ENCODE measurements at regions not wholly inside any gene's neighbourhood (a gene's known extent, or its start where the extent isn't known, plus 50 kb on each side); places are given as distances from the start of the nearest gene placed in this dataset.

DNA sequence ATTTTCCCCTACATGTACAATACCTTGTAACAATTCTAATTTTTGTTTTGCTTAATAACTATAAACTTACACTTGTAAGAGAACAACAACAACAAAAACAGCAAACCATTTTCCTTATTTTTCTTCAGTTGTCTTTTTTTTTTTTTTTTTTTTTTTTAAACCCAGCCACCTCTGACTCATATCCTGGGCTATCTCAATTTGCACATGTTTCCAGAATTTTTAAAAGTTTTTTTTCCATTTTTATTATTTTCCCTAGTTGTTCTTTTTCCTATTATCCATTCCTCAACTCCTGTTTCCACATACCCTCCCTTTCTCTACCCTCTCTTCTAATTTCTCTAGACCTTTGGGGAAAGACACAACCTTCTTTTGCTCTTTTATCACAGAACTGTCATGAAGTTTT lies 112.5 kb downstream of the EFEMP1 start:
- H3K4me1 ChIP-seq (ENCODE audit: control insufficient read depth in 2 of 2, insufficient read depth in 1 of 2, low read depth in 1 of 2, low read length in 2 of 2): no peaks in the 10 kb centered on the region
- H3K79me1 ChIP-seq (ENCODE audit: low read depth, low read length): no peaks in the 10 kb centered on the region
- no peaks in the 10 kb centered on the region for H3K27me3 ChIP-seq (ENCODE audit: control insufficient read depth in 3 of 3, insufficient read depth in 3 of 3, low read depth in 1 of 3, low read length in 3 of 3)
- H3K4me3 ChIP-seq (ENCODE audit: low read length in 2 of 2): no peak overlapping the region
- H2BK120ac ChIP-seq (ENCODE audit: low read depth, low read length): no peak overlapping the region
- no peak overlapping the region for H2BK12ac ChIP-seq (ENCODE audit: low read length)
- H3K9me3 ChIP-seq (replicated peaks in 1 of 2; ENCODE audit: control insufficient read depth in 2 of 2, insufficient read depth in 1 of 2, low read depth in 1 of 2, low read length in 2 of 2): no peaks in the 10 kb centered on the region
- H3K23ac ChIP-seq (ENCODE audit: low read depth, low read length, poor library complexity): no peak overlapping the region
- H3K18ac ChIP-seq (ENCODE audit: low read length): no peak overlapping the region
- no peak overlapping the region for H2BK15ac ChIP-seq (ENCODE audit: low read length)
- H3K9ac ChIP-seq (ENCODE audit: low read depth, low read length, poor library complexity): no peak overlapping the region
- H3K4ac ChIP-seq (ENCODE audit: low read length): no peak overlapping the region
- H3K27ac ChIP-seq (replicated peaks; ENCODE audit: low read length): no peak overlapping the region
- no peak overlapping the region for H4K8ac ChIP-seq (ENCODE audit: low read depth, low read length)
- DNase-seq (ENCODE audit: low spot score): no peak
- no peak overlapping the region for H3K14ac ChIP-seq (ENCODE audit: low read length)
- H3K36me3 ChIP-seq (replicated peaks in 1 of 2; ENCODE audit: control insufficient read depth in 2 of 2, insufficient read depth in 2 of 2, low read length in 2 of 2): no peaks in the 10 kb centered on the region
- H3K4me2 ChIP-seq (ENCODE audit: insufficient read depth, low read length, poor library complexity, severe bottlenecking): no peak overlapping the region
- no peak overlapping the region for H2AK5ac ChIP-seq (ENCODE audit: low read depth, low read length)
- H2BK5ac ChIP-seq (ENCODE audit: low read length): no peak overlapping the region
- H4K91ac ChIP-seq (ENCODE audit: low read depth, low read length, poor library complexity): no peak overlapping the region
- no peak overlapping the region for H2AFZ ChIP-seq (ENCODE audit: low read length)

- no peak overlapping the region for H2AK5ac ChIP-seq (ENCODE audit: low read depth, low read length)
- no peak overlapping the region for H2BK120ac ChIP-seq (ENCODE audit: low read depth, low read length)
- H2BK5ac ChIP-seq (ENCODE audit: low read length): no peak overlapping the region
- no peak overlapping the region for H3K4me2 ChIP-seq (ENCODE audit: insufficient read depth, low read length, poor library complexity, severe bottlenecking)
- no peaks in the 10 kb centered on the region for H3K4me1 ChIP-seq (ENCODE audit: control insufficient read depth in 2 of 2, insufficient read depth in 1 of 2, low read depth in 1 of 2, low read length in 2 of 2)
- no peak overlapping the region for H2BK15ac ChIP-seq (ENCODE audit: low read length)
- no peak overlapping the region for H2AFZ ChIP-seq (ENCODE audit: low read length)
- no peak overlapping the region for H3K4ac ChIP-seq (ENCODE audit: low read length)
- no peak overlapping the region for H3K14ac ChIP-seq (ENCODE audit: low read length)
- no peak overlapping the region for H4K8ac ChIP-seq (ENCODE audit: low read depth, low read length)
- H3K4me3 ChIP-seq (ENCODE audit: low read length in 2 of 2): no peak overlapping the region
- H2BK12ac ChIP-seq (ENCODE audit: low read length): no peak overlapping the region
- no peaks in the 10 kb centered on the region for H3K9me3 ChIP-seq (replicated peaks in 1 of 2; ENCODE audit: control insufficient read depth in 2 of 2, insufficient read depth in 1 of 2, low read depth in 1 of 2, low read length in 2 of 2)
- no peaks in the 10 kb centered on the region for H3K79me1 ChIP-seq (ENCODE audit: low read depth, low read length)
- no CpG with 5 or more reads among the region's 3 CpGs for WGBS, 2 donors (ENCODE audit: extremely low coverage in 2 of 2, insufficient read length in 2 of 2, insufficient replicate concordance in 1 of 2)
- no peak overlapping the region for H3K23ac ChIP-seq (ENCODE audit: low read depth, low read length, poor library complexity)
- no peak overlapping the region for H3K9ac ChIP-seq (ENCODE audit: low read depth, low read length, poor library complexity)
- no peak overlapping the region for H3K27ac ChIP-seq (replicated peaks; ENCODE audit: low read length)
- H3K36me3 ChIP-seq (replicated peaks in 1 of 2; ENCODE audit: control insufficient read depth in 2 of 2, insufficient read depth in 2 of 2, low read length in 2 of 2): no peaks in the 10 kb centered on the region
- no peak overlapping the region for H4K91ac ChIP-seq (ENCODE audit: low read depth, low read length, poor library complexity)
- no peak overlapping the region for H3K18ac ChIP-seq (ENCODE audit: low read length)
- no peaks in the 10 kb centered on the region for H3K27me3 ChIP-seq (ENCODE audit: control insufficient read depth in 3 of 3, insufficient read depth in 3 of 3, low read depth in 1 of 3, low read length in 3 of 3)
- DNase-seq (ENCODE audit: low spot score): no peak
These were observed 113.0 kb downstream of the EFEMP1 start for GRCh38 chr2:55810622-55811020.

DNA sequence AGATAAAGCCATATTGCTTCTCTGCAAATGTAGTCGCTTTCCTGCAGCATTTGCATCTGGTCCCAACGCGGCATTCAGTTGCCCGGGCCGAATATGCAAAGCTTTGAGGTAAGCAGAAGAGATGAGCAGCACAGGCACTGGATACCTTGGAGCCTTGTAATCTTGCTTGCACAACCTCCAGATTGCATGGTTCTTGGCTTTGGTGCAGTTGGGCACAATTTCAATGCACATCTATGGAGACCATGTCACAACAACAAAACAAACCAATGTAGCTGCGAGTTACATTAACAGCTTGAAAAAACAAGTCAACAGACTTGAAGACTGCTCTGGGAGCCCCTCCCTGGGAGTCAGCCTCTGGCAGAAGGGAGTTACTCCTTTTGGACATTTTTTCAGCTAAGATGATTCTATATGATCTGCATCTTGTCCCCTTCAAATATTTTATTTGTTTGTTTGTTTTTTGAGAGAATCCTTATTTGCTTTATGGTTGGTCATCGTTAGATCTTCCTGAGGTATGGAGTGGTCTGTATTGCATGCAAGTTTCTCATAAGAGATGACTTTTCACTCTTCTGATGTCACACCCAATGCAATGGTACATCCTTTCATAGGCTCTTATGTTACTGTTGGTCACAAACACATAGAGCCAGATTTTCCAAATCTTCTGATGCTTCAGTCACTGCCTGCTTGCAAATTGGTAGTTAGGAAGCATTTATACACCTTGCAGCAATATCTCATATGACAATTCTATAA lies 113.5 kb downstream of the EFEMP1 start:
- Histone ChIP-seq H2AFZ (ENCODE audit: low read length) (no peak overlapping the region), H3K4ac (ENCODE audit: low read length) (no peak overlapping the region), H3K14ac (ENCODE audit: low read length) (no peak overlapping the region), H3K79me1 (ENCODE audit: low read depth, low read length) (no peaks in the 10 kb centered on the region), H3K18ac (ENCODE audit: low read length) (no peak overlapping the region), H2BK15ac (ENCODE audit: low read length) (no peak overlapping the region), H4K8ac (ENCODE audit: low read depth, low read length) (no peak overlapping the region), H3K27me3 (ENCODE audit: control insufficient read depth in 3 of 3, insufficient read depth in 3 of 3, low read depth in 1 of 3, low read length in 3 of 3) (no peaks in the 10 kb centered on the region), H3K27ac (replicated peaks; ENCODE audit: low read length) (no peak overlapping the region), H3K9me3 (replicated peaks in 1 of 2; ENCODE audit: control insufficient read depth in 2 of 2, insufficient read depth in 1 of 2, low read depth in 1 of 2, low read length in 2 of 2) (no peaks in the 10 kb centered on the region), H2BK120ac (ENCODE audit: low read depth, low read length) (no peak overlapping the region), H2BK12ac (ENCODE audit: low read length) (no peak overlapping the region), H4K91ac (ENCODE audit: low read depth, low read length, poor library complexity) (no peak overlapping the region), H3K9ac (ENCODE audit: low read depth, low read length, poor library complexity) (no peak overlapping the region), H2AK5ac (ENCODE audit: low read depth, low read length) (no peak overlapping the region), H3K23ac (ENCODE audit: low read depth, low read length, poor library complexity) (no peak overlapping the region), H3K4me1 (ENCODE audit: control insufficient read depth in 2 of 2, insufficient read depth in 1 of 2, low read depth in 1 of 2, low read length in 2 of 2) (no peaks in the 10 kb centered on the region), H3K36me3 (replicated peaks in 1 of 2; ENCODE audit: control insufficient read depth in 2 of 2, insufficient read depth in 2 of 2, low read length in 2 of 2) (no peaks in the 10 kb centered on the region), H3K4me2 (ENCODE audit: insufficient read depth, low read length, poor library complexity, severe bottlenecking) (no peak overlapping the region), H2BK5ac (ENCODE audit: low read length) (no peak overlapping the region), H3K4me3 (ENCODE audit: low read length in 2 of 2) (no peak overlapping the region)
- no CpG with 5 or more reads among the region's 7 CpGs for WGBS, 2 donors (ENCODE audit: extremely low coverage in 2 of 2, insufficient read length in 2 of 2, insufficient replicate concordance in 1 of 2)
- DNase-seq (ENCODE audit: low spot score): no peak

DNA sequence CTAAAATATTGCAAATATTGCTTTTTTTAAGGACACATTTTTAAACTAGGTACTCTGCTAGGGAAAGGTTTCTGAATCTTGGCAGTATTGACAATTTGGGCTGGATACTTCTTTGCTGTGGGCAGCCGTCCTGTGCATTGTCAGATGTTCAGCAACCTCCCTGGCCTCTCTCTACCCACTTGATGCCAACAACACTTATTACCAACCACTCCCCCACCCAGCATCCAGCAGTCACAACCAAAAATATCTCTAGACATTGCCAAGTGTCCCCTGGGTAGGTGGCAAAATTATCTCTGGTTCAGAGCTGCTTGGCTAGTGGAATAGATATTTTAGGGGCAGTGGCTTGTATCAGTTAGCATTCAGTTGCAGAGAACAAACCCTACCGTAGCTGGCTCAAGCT lies 114.3 kb upstream of the PNPT1 start:
- Histone ChIP-seq H2BK12ac (ENCODE audit: low read length) (no peak overlapping the region), H3K4me2 (ENCODE audit: insufficient read depth, low read length, poor library complexity, severe bottlenecking) (no peak overlapping the region), H3K9ac (ENCODE audit: low read depth, low read length, poor library complexity) (no peak overlapping the region), H4K8ac (ENCODE audit: low read depth, low read length) (no peak overlapping the region), H3K27ac (replicated peaks; ENCODE audit: low read length) (no peak overlapping the region), H2AK5ac (ENCODE audit: low read depth, low read length) (no peak overlapping the region), H2AFZ (ENCODE audit: low read length) (no peak overlapping the region), H3K14ac (ENCODE audit: low read length) (no peak overlapping the region), H2BK15ac (ENCODE audit: low read length) (no peak overlapping the region), H2BK120ac (ENCODE audit: low read depth, low read length) (no peak overlapping the region), H3K27me3 (ENCODE audit: control insufficient read depth in 3 of 3, insufficient read depth in 3 of 3, low read depth in 1 of 3, low read length in 3 of 3) (peaks cover 0 to 4% (median 0%) of the 10 kb centered on the region in 3 experiments), H3K79me1 (ENCODE audit: low read depth, low read length) (no peaks in the 10 kb centered on the region), H3K4me1 (ENCODE audit: control insufficient read depth in 2 of 2, insufficient read depth in 1 of 2, low read depth in 1 of 2, low read length in 2 of 2) (no peaks in the 10 kb centered on the region), H3K4ac (ENCODE audit: low read length) (no peak overlapping the region), H3K23ac (ENCODE audit: low read depth, low read length, poor library complexity) (no peak overlapping the region), H2BK5ac (ENCODE audit: low read length) (no peak overlapping the region), H3K4me3 (ENCODE audit: low read length in 2 of 2) (no peak overlapping the region), H4K91ac (ENCODE audit: low read depth, low read length, poor library complexity) (no peak overlapping the region), H3K18ac (ENCODE audit: low read length) (no peak overlapping the region), H3K36me3 (replicated peaks in 1 of 2; ENCODE audit: control insufficient read depth in 2 of 2, insufficient read depth in 2 of 2, low read length in 2 of 2) (no peaks in the 10 kb centered on the region), H3K9me3 (replicated peaks in 1 of 2; ENCODE audit: control insufficient read depth in 2 of 2, insufficient read depth in 1 of 2, low read depth in 1 of 2, low read length in 2 of 2) (no peaks in the 10 kb centered on the region)
- no CpG with 5 or more reads among the region's 2 CpGs for WGBS, 2 donors (ENCODE audit: extremely low coverage in 2 of 2, insufficient read length in 2 of 2, insufficient replicate concordance in 1 of 2)
- DNase-seq (ENCODE audit: low spot score): no peak

Data from neuronal stem cell (in vitro differentiated cells).